WTC11 (cell line): ENCODE measurements at regions not wholly inside any gene's neighbourhood (a gene's known extent, or its start where the extent isn't known, plus 50 kb on each side); places are given as distances from the start of the nearest gene placed in this dataset.

Experiments used
- CTCF ChIP-seq: fragments of 200-600 bp; IDR thresholded peaks from 2 replicates; pipeline ENCODE4 v1.8.0; 2022; ENCODE audit warnings: antibody characterized with exemption
- E2F5 ChIP-seq: sonication (generic); formaldehyde crosslinking; IDR thresholded peaks from 2 replicates; pipeline ENCODE4 v1.8.1; 2022; ENCODE audit warnings: mild to moderate bottlenecking, moderate library complexity, missing genetic modification reagents
- EMX1 ChIP-seq: fragments of 250-450 bp; sonication (Bioruptor Pico); IDR thresholded peaks from 2 replicates; pipeline ENCODE4 v1.8.0; 2021; ENCODE audit warnings: mild to moderate bottlenecking
- ERG ChIP-seq: fragments of 250-450 bp; sonication (Bioruptor Pico); IDR thresholded peaks from 2 replicates; pipeline ENCODE4 v1.8.0; 2021; ENCODE audit warnings: mild to moderate bottlenecking
- IRF1 ChIP-seq: sonication (generic); formaldehyde crosslinking; IDR thresholded peaks from 2 replicates; pipeline ENCODE4 v1.8.0; 2023; ENCODE audit warnings: missing genetic modification reagents
- KAT7 ChIP-seq: sonication (generic); formaldehyde crosslinking; IDR thresholded peaks from 2 replicates; pipeline ENCODE4 v1.8.1; 2023; ENCODE audit warnings: missing genetic modification reagents, mild to moderate bottlenecking, borderline replicate concordance
- MAX ChIP-seq: sonication (generic); formaldehyde crosslinking; IDR thresholded peaks from 2 replicates; pipeline ENCODE4 v1.8.0; 2022; ENCODE audit warnings: mild to moderate bottlenecking, missing genetic modification reagents
- MYBL2 ChIP-seq: sonication (generic); formaldehyde crosslinking; IDR thresholded peaks from 2 replicates; pipeline ENCODE4 v1.8.1; 2023; ENCODE audit warnings: mild to moderate bottlenecking, moderate library complexity, missing genetic modification reagents
- SMAD4 ChIP-seq: sonication (generic); formaldehyde crosslinking; IDR thresholded peaks from 2 replicates; pipeline ENCODE4 v1.8.0; 2022; ENCODE audit warnings: mild to moderate bottlenecking, missing genetic modification reagents
- TCF7 ChIP-seq: sonication (generic); formaldehyde crosslinking; IDR thresholded peaks from 2 replicates; pipeline ENCODE4 v1.8.0; 2022; ENCODE audit warnings: mild to moderate bottlenecking, low read depth, missing genetic modification reagents, moderate library complexity
- USF2 ChIP-seq: sonication (generic); formaldehyde crosslinking; IDR thresholded peaks from 2 replicates; pipeline ENCODE4 v1.8.1; 2023; ENCODE audit warnings: mild to moderate bottlenecking, missing genetic modification reagents, moderate library complexity
- ZBTB21 ChIP-seq: sonication (generic); formaldehyde crosslinking; IDR thresholded peaks from 2 replicates; pipeline ENCODE4 v1.8.1; 2023; ENCODE audit warnings: mild to moderate bottlenecking, missing genetic modification reagents, borderline replicate concordance
- ZNF263 ChIP-seq: sonication (generic); formaldehyde crosslinking; IDR thresholded peaks from 2 replicates; pipeline ENCODE4 v1.8.1; 2022; ENCODE audit warnings: low read depth, mild to moderate bottlenecking, moderate library complexity, missing genetic modification reagents
- ZSCAN18 ChIP-seq: fragments of 250-450 bp; sonication (Bioruptor Pico); IDR thresholded peaks from 2 replicates; pipeline ENCODE4 v2.1.2; 2022; ENCODE audit warnings: mild to moderate bottlenecking, moderate library complexity

GRCh38 chr5:153399595-153399994 is 90.9 kb upstream of the GRIA1 start:
- TF ChIP-seq MAX (CRISPR knock-in tag) (no peak), ZSCAN18 (CRISPR knock-in tag) (no peak), CTCF (no peak), ZBTB21 (CRISPR knock-in tag) (no peak), EMX1 (CRISPR knock-in tag) (no peak), TCF7 (CRISPR knock-in tag) (no peak), ZNF263 (CRISPR knock-in tag) (no peak), ERG (CRISPR knock-in tag) (no peak), SMAD4 (CRISPR knock-in tag) (no peak), USF2 (CRISPR knock-in tag) (no peak), IRF1 (CRISPR knock-in tag) (no peak), KAT7 (CRISPR knock-in tag) (no peak), E2F5 (CRISPR knock-in tag) (no peak), MYBL2 (CRISPR knock-in tag) (no peak)
